HepG2 (cell line): ENCODE measurements at regions not wholly inside any gene's neighbourhood (a gene's known extent, or its start where the extent isn't known, plus 50 kb on each side); places are given as distances from the start of the nearest gene placed in this dataset.

Experiments used
- ATAC-seq: fragments of 200-7000 bp; cut with Tn5 transposase; 3 replicates; pipeline ENCODE4 v1.9.1; 2020; ENCODE audit warnings: mild to moderate bottlenecking, moderate library complexity
- BruUV-seq: library from RNA; stranded (reverse); fragments of 400-500 nt; replicated peaks from 2 replicates; lab custom pipeline; 2021; lab: Mats Ljungman, UMichigan
- CTCF ChIA-PET: fragments of 300-600 bp; formaldehyde crosslinking; extraction: SDS; loops from one replicate; lab custom pipeline; 2021; ENCODE audit warnings: low total read pairs, inconsistent platforms, low intra/inter-chr PET ratio; lab: Yijun Ruan, JAX
- POLR2A ChIA-PET: fragments of 350-600 bp; sonication (Branson Sonifier 250); formaldehyde crosslinking; loops from one replicate; lab custom pipeline; 2020; ENCODE audit warnings: antibody characterized with exemption, inconsistent platforms; lab: Yijun Ruan, JAX
- DNase-seq: peaks from one replicate; pipeline ENCODE4 v3.0.0-alpha.2; 2015; ENCODE audit warnings: low spot score
- FAIRE-seq: peaks from 3 replicates; lab custom pipeline; 2011; peaks lifted over from hg19 to GRCh38; lab: Jason Lieb, UNC
- H2AFZ ChIP-seq: one replicate; pipeline ENCODE4 v1.6.1; 2011; ENCODE audit warnings: low read length, inconsistent platforms
- H3K27ac ChIP-seq: fragments of 300-600 bp; 3 replicates; pipeline ENCODE4 v1.8.0; 2011; ENCODE audit warnings: mixed run types, mild to moderate bottlenecking, mixed read lengths, low read length, inconsistent platforms; ENCODE audit not compliant: insufficient read depth; ENCODE audit errors: extremely low read length
- H3K27me3 ChIP-seq, 2 experiments: fragments of 200-600 bp in 1 of 2; 2 replicates in 1 of 2; 3 replicates in 1 of 2; pipeline versions ENCODE4 v1.6.0 to v1.8.0; 2011; ENCODE audit warnings: low read length in 2 of 2, mild to moderate bottlenecking in 2 of 2, moderate library complexity in 2 of 2, inconsistent platforms in 1 of 2; ENCODE audit not compliant: insufficient read depth in 2 of 2, control insufficient read depth in 1 of 2
- H3K36me3 ChIP-seq, 2 experiments: fragments of 200-600 bp in 1 of 2; replicated peaks in 1 of 2; 2 replicates in 1 of 2; 3 replicates in 1 of 2; pipeline versions ENCODE4 v1.5.1 to v1.8.0; 2011; ENCODE audit warnings: low read length in 2 of 2, inconsistent platforms in 1 of 2; ENCODE audit not compliant: insufficient read depth in 2 of 2, control insufficient read depth in 1 of 2
- H3K4me1 ChIP-seq: 2 replicates; pipeline ENCODE4 v1.5.1; 2012; ENCODE audit warnings: low read length, inconsistent platforms; ENCODE audit not compliant: insufficient read depth
- H3K4me2 ChIP-seq: 2 replicates; pipeline ENCODE4 v1.6.0; 2011; ENCODE audit warnings: low read depth, low read length, inconsistent platforms
- H3K4me3 ChIP-seq, 3 experiments: fragments of 200-600 bp in 1 of 3; sonication (generic), shearing (Covaris generic) in 1 of 3; replicated peaks in 1 of 3; 2 replicates each; pipeline ENCODE4 v1.5.1; 2011 to 2016; ENCODE audit warnings: low read length in 3 of 3, inconsistent platforms in 2 of 3, low read depth in 2 of 3, mild to moderate bottlenecking in 2 of 3, control low read depth in 1 of 3, mixed read lengths in 1 of 3; ENCODE audit not compliant: insufficient read depth in 1 of 3
- H3K79me2 ChIP-seq: one replicate; pipeline ENCODE4 v1.6.1; 2011; ENCODE audit warnings: low read length, inconsistent platforms; ENCODE audit not compliant: insufficient read depth
- H3K9ac ChIP-seq: 2 replicates; pipeline ENCODE4 v1.6.0; 2011; ENCODE audit warnings: mild to moderate bottlenecking, low read depth, low read length, inconsistent platforms; ENCODE audit not compliant: insufficient read depth
- H3K9me3 ChIP-seq: 2 replicates; pipeline ENCODE4 v1.5.1; 2012; ENCODE audit warnings: mild to moderate bottlenecking, low read length
- H4K20me1 ChIP-seq: 2 replicates; pipeline ENCODE4 v1.6.0; 2011; ENCODE audit warnings: inconsistent platforms, mild to moderate bottlenecking, low read length, moderate library complexity; ENCODE audit not compliant: insufficient read depth
- ARNTL ChIP-seq: sonication (generic); formaldehyde crosslinking; IDR thresholded peaks from 2 replicates; pipeline ENCODE4 v1.4.0; 2020; ENCODE audit warnings: mild to moderate bottlenecking, missing genetic modification reagents
- BORCS8-MEF2B ChIP-seq: sonication (generic); formaldehyde crosslinking; IDR thresholded peaks from 2 replicates; pipeline ENCODE4 v1.8.0; 2022; ENCODE audit warnings: mild to moderate bottlenecking, missing genetic modification reagents
- CC2D1A ChIP-seq: sonication (generic); formaldehyde crosslinking; IDR thresholded peaks from 2 replicates; pipeline ENCODE4 v1.8.1; 2023; ENCODE audit warnings: mild to moderate bottlenecking, missing genetic modification reagents
- HMG20A ChIP-seq: IDR thresholded peaks from 2 replicates; pipeline ENCODE4 v1.6.1; 2016; ENCODE audit warnings: borderline replicate concordance
- HOXA5 ChIP-seq: sonication (generic); formaldehyde crosslinking; IDR thresholded peaks from 2 replicates; pipeline ENCODE4 v1.4.0; 2020; ENCODE audit warnings: missing genetic modification reagents
- THAP8 ChIP-seq: sonication (generic); formaldehyde crosslinking; IDR thresholded peaks from 2 replicates; pipeline ENCODE4 v1.5.1; 2020; ENCODE audit warnings: missing genetic modification reagents, mild to moderate bottlenecking, borderline replicate concordance
- THAP9 ChIP-seq: sonication (generic); formaldehyde crosslinking; IDR thresholded peaks from 2 replicates; pipeline ENCODE4; 2020; ENCODE audit warnings: missing genetic modification reagents, mild to moderate bottlenecking, borderline replicate concordance
- ZBTB7B ChIP-seq: sonication (generic); formaldehyde crosslinking; IDR thresholded peaks from 2 replicates; pipeline ENCODE4 v1.4.0; 2020; ENCODE audit warnings: missing genetic modification reagents
- ZNF251 ChIP-seq: sonication (generic); formaldehyde crosslinking; IDR thresholded peaks from 2 replicates; pipeline ENCODE4 v1.9.0; 2021; ENCODE audit warnings: mild to moderate bottlenecking, missing genetic modification reagents
- ZNF350 ChIP-seq: sonication (generic); formaldehyde crosslinking; IDR thresholded peaks from 2 replicates; pipeline ENCODE4 v1.4.0; 2020; ENCODE audit warnings: mild to moderate bottlenecking, low read depth, missing genetic modification reagents, borderline replicate concordance
- ZNF772 ChIP-seq: sonication (generic); formaldehyde crosslinking; IDR thresholded peaks from 2 replicates; pipeline ENCODE4 v1.5.0; 2020; ENCODE audit warnings: mild to moderate bottlenecking, missing genetic modification reagents
- ZNF773 ChIP-seq: sonication (generic); formaldehyde crosslinking; IDR thresholded peaks from 2 replicates; pipeline ENCODE4 v1.4.0; 2020; ENCODE audit warnings: missing genetic modification reagents, borderline replicate concordance
- ZNF784 ChIP-seq: sonication (generic); formaldehyde crosslinking; IDR thresholded peaks from 2 replicates; pipeline ENCODE4 v1.5.1; 2020; ENCODE audit warnings: missing genetic modification reagents, mild to moderate bottlenecking, borderline replicate concordance
- ZNF792 ChIP-seq: IDR thresholded peaks from 2 replicates; pipeline ENCODE4 v1.6.1; 2016
- WGBS: methylation state at CpG from one replicate; pipeline ENCODE4 v1.1.6; 2017; ENCODE audit warnings: low lambda C conversion rate; 5-methylcytosine and 5-hydroxymethylcytosine counted together
- in situ Hi-C: cut with HindIII; loops from 2 replicates; pipeline ENCODE4 v1.10.0; 2017; ENCODE audit warnings: low pct_unique_long_range_greater_than_20kb; ENCODE audit not compliant: extremely low pct_ligation_motif_present
- intact Hi-C: fragments of 100-400 bp; cut with micrococcal nuclease; formaldehyde crosslinking; loops from one replicate; pipeline ENCODE4 v1.10.0; 2022; ENCODE audit not compliant: unreplicated experiment

- Histone ChIP-seq H3K27ac (no peak overlapping the region), H3K79me2 (no peaks in the 10 kb centered on the region), H4K20me1 (no peaks in the 10 kb centered on the region), H3K36me3 (no peaks in the 10 kb centered on the region), H3K9ac (no peak overlapping the region), H3K4me2 (no peak overlapping the region), H3K4me3 (no peak overlapping the region), H3K4me1 (no peaks in the 10 kb centered on the region), H2AFZ (no peak overlapping the region), H3K27me3 (no peaks in the 10 kb centered on the region), H3K9me3 (no peaks in the 10 kb centered on the region)
- DNase-seq = no peak
- 3% methylated on average over 4 of the region's 4 CpGs for WGBS
- intact Hi-C loops = no loop called here
- ChIA-PET POLR2A (no interaction called here), CTCF (no interaction called here)
- in situ Hi-C loops = no loop called here
- no peak for TF ChIP-seq THAP9 (CRISPR knock-in tag)
- no peak for TF ChIP-seq HOXA5
- TF ChIP-seq ZNF773 (CRISPR knock-in tag) = no peak
- TF ChIP-seq ZBTB7B (CRISPR knock-in tag) = no peak
- TF ChIP-seq ZNF251 = no peak
- no peak for TF ChIP-seq ZNF350 (CRISPR knock-in tag)
- TF ChIP-seq CC2D1A (CRISPR knock-in tag) = no peak
- TF ChIP-seq ZNF772 (CRISPR knock-in tag) = no peak
- TF ChIP-seq BORCS8-MEF2B (CRISPR knock-in tag) = no peak
- TF ChIP-seq ARNTL (CRISPR knock-in tag) = no peak
- TF ChIP-seq ZNF784 (CRISPR knock-in tag) = no peak
- no peak for TF ChIP-seq THAP8 (CRISPR knock-in tag)
- no peak for TF ChIP-seq ZNF792 (CRISPR knock-in tag)
- TF ChIP-seq HMG20A (CRISPR knock-in tag) = no peak
- ATAC-seq = no peak
- BruUV-seq = no TSS peak
- no peak for FAIRE-seq
These were observed 785.4 kb upstream of the ROBO1 start for GRCh38 chr3:80553211-80553610.
